PC-9 (cell line): ENCODE measurements at regions not wholly inside any gene's neighbourhood (a gene's known extent, or its start where the extent isn't known, plus 50 kb on each side); places are given as distances from the start of the nearest gene placed in this dataset.

ENCODE experiments used
- BruUV-seq: library from RNA; stranded (reverse); fragments of 400-500 nt; replicated peaks from 2 replicates; lab custom pipeline; 2021; lab: Mats Ljungman, UMichigan
- CTCF ChIA-PET: fragments of 300-600 bp; sonication (Branson Sonifier 250); formaldehyde crosslinking; loops from one replicate; lab custom pipeline; 2022; ENCODE audit warnings: antibody characterized with exemption; lab: Charles Lee
- POLR2A ChIA-PET: fragments of 300-600 bp; sonication (Branson Sonifier 250); formaldehyde crosslinking; loops from one replicate; lab custom pipeline; 2022; ENCODE audit warnings: antibody characterized with exemption; ENCODE audit not compliant: unreplicated experiment; lab: Charles Lee
- DNase-seq, 2 experiments: peaks; one replicate each; pipeline versions ENCODE4 v3.0.0 to v3.0.0-alpha.2; 2015 to 2022; ENCODE audit warnings: mixed read lengths in 1 of 2
- H2AFZ ChIP-seq: fragments of 200-600 bp; sonication (generic); 2 replicates; pipeline ENCODE4 v1.8.1; 2017; ENCODE audit warnings: antibody characterized with exemption
- H3F3A ChIP-seq: fragments of 200-600 bp; sonication (generic); 2 replicates; pipeline ENCODE4 v1.8.1; 2017; ENCODE audit warnings: antibody characterized with exemption, mild to moderate bottlenecking, low read depth; ENCODE audit not compliant: insufficient read depth
- H3K27ac ChIP-seq: fragments of 200-600 bp; sonication (generic); 2 replicates; pipeline ENCODE4 v1.6.1; 2016; ENCODE audit warnings: mixed run types
- H3K27me3 ChIP-seq: fragments of 200-600 bp; sonication (generic); 2 replicates; pipeline ENCODE4 v1.6.1; 2016; ENCODE audit warnings: low read depth, mixed run types; ENCODE audit not compliant: insufficient read depth
- H3K36me3 ChIP-seq: fragments of 200-600 bp; sonication (generic); 2 replicates; pipeline ENCODE4 v1.6.1; 2016; ENCODE audit warnings: low read depth, mixed run types
- H3K4me1 ChIP-seq: fragments of 200-600 bp; sonication (generic); replicated peaks from 2 replicates; pipeline ENCODE4 v1.6.1; 2016; ENCODE audit warnings: mixed run types; ENCODE audit not compliant: insufficient read depth
- H3K4me2 ChIP-seq: fragments of 200-600 bp; sonication (generic); 2 replicates; pipeline ENCODE4 v1.6.1; 2017; ENCODE audit warnings: mixed run types
- H3K4me3 ChIP-seq: fragments of 200-600 bp; sonication (generic); 2 replicates; pipeline ENCODE4 v1.6.1; 2016; ENCODE audit warnings: mixed run types
- H3K79me2 ChIP-seq: fragments of 200-600 bp; sonication (generic); 2 replicates; pipeline ENCODE4 v1.6.1; 2017; ENCODE audit warnings: low read depth, mixed run types
- H3K9me2 ChIP-seq: fragments of 200-600 bp; sonication (generic); 2 replicates; pipeline ENCODE4 v1.8.1; 2017; ENCODE audit warnings: mild to moderate bottlenecking; ENCODE audit not compliant: insufficient read depth
- H3K9me3 ChIP-seq: fragments of 200-600 bp; sonication (generic); 2 replicates; pipeline ENCODE4 v1.8.1; 2016; ENCODE audit warnings: low read depth; ENCODE audit not compliant: insufficient read depth
- H4K20me1 ChIP-seq: fragments of 200-600 bp; sonication (generic); 2 replicates; pipeline ENCODE4 v1.8.1; 2017; ENCODE audit not compliant: insufficient read depth
- CTCF ChIP-seq: fragments of 200-600 bp; sonication (generic); conservative IDR thresholded peaks from 2 replicates; pipeline ENCODE4 v1.6.1; 2017; ENCODE audit warnings: mixed run types, antibody characterized with exemption, mild to moderate bottlenecking, moderate library complexity
- EZH2 ChIP-seq: fragments of 200-600 bp; sonication (generic); IDR thresholded peaks from 2 replicates; pipeline ENCODE4 v1.8.0; 2017; ENCODE audit warnings: antibody characterized with exemption, low read depth
- intact Hi-C: fragments of 100-400 bp; cut with micrococcal nuclease; formaldehyde crosslinking; loops from one replicate; pipeline ENCODE4 v1.10.0; 2022; ENCODE audit not compliant: unreplicated experiment

DNA sequence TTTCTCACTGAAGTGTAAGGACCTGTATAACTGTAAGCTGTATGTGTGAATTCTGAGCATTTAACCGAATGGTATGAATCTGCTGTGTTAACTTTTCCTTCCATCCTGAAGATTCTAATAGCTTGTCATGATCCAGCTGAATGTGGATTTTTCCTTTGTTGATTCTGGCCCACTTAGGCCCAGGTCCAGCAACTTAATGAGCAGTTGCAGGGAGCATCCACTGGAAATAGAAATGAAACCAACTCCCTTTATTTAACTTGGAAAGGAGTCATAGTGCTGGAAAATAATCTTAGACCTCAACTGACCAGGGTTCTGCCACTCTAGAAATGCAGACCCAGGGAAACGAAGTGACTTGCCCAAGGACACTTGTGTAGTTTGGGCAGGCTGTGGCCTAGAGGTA is 142.3 kb upstream of the MTNR1B start:
- H3F3A ChIP-seq: no peaks in the 10 kb centered on the region
- no peak overlapping the region for H3K4me3 ChIP-seq
- no peak for DNase-seq
- CTCF ChIA-PET: interaction anchor here (0.7 kb wide), 1 partner anchor 43 kb away, joined by 3 read pairs; no protein-coding TSS in a partner anchor
- H2AFZ ChIP-seq: no peak overlapping the region
- no TSS peak for BruUV-seq
- H3K27me3 ChIP-seq: no peaks in the 10 kb centered on the region
- H3K4me2 ChIP-seq: no peak overlapping the region
- H3K9me2 ChIP-seq: no peaks in the 10 kb centered on the region
- H3K4me1 ChIP-seq: no peaks in the 10 kb centered on the region
- no peaks in the 10 kb centered on the region for H3K36me3 ChIP-seq
- H4K20me1 ChIP-seq: no peaks in the 10 kb centered on the region
- no peaks in the 10 kb centered on the region for H3K9me3 ChIP-seq
- intact Hi-C loops: no loop called here
- no peaks in the 10 kb centered on the region for H3K79me2 ChIP-seq
- POLR2A ChIA-PET: no interaction called here
- TF ChIP-seq CTCF (no peak), EZH2 (no peak)
- H3K27ac ChIP-seq: no peak overlapping the region

GRCh38 chr11:92828556-92828955 is 140.9 kb upstream of the MTNR1B start:
- no peak for DNase-seq
- Histone ChIP-seq H3K27ac (no peak overlapping the region), H3K4me1 (no peaks in the 10 kb centered on the region), H4K20me1 (no peaks in the 10 kb centered on the region), H3K4me3 (no peak overlapping the region), H3K36me3 (no peaks in the 10 kb centered on the region), H3F3A (no peaks in the 10 kb centered on the region), H2AFZ (no peak overlapping the region), H3K4me2 (no peak overlapping the region), H3K79me2 (no peaks in the 10 kb centered on the region), H3K9me3 (no peaks in the 10 kb centered on the region), H3K27me3 (no peaks in the 10 kb centered on the region), H3K9me2 (no peaks in the 10 kb centered on the region)
- intact Hi-C loops: no loop called here
- BruUV-seq: no TSS peak
- TF ChIP-seq EZH2 (no peak), CTCF (no peak)
- ChIA-PET CTCF (no interaction called here), POLR2A (no interaction called here)

DNA sequence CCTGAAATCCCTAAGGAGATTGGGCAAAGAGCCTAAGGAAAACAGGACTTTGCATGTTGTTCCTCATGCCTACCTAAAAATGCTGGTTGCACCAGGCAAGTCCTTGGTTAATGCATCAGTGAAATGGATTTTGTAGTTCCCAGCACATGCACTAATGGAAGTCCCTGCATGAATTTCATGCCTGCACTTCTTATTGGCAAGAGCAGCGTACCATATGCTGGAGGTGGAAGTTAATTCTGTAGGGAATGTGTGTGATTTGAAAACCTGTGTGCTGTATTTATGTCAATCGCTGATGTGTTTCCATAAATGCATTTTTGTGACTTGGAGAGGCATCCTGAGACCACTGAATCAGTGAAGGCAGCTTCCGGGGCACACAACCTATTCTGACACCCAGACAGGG is 140.3 kb upstream of the MTNR1B start:
- intact Hi-C loops: no loop called here
- no TSS peak for BruUV-seq
- POLR2A ChIA-PET: no interaction called here

More for the DNA sequence above, 140.3 kb upstream of the MTNR1B start:
- H3K4me3 ChIP-seq: no peak overlapping the region
- H3K4me2 ChIP-seq: no peak overlapping the region
- TF ChIP-seq EZH2 (no peak), CTCF (no peak)
- no peaks in the 10 kb centered on the region for H3K79me2 ChIP-seq
- no peak for DNase-seq
- H3K27ac ChIP-seq: no peak overlapping the region
- no peaks in the 10 kb centered on the region for H3K9me2 ChIP-seq
- no peaks in the 10 kb centered on the region for H3K9me3 ChIP-seq
- no peaks in the 10 kb centered on the region for H3K4me1 ChIP-seq
- CTCF ChIA-PET: no interaction called here
- no peaks in the 10 kb centered on the region for H3K27me3 ChIP-seq
- H2AFZ ChIP-seq: no peak overlapping the region
- H3F3A ChIP-seq: no peaks in the 10 kb centered on the region
- no peaks in the 10 kb centered on the region for H3K36me3 ChIP-seq
- no peaks in the 10 kb centered on the region for H4K20me1 ChIP-seq
